ENCODE measurements at regions not wholly inside any gene's neighbourhood (a gene's known extent, or its start where the extent isn't known, plus 50 kb on each side); places are given as distances from the start of the nearest gene placed in this dataset.

GRCh38 chr3:94996743-94997142, 933.9 kb downstream of the NSUN3 start:
- DNase-seq (ENCODE audit: low read depth) = no peak
- no peak for TF ChIP-seq CTCF (IDR thresholded peaks at IDR 0.05; ENCODE audit: low read depth, low read length, missing control alignments)
- H3K4me3 ChIP-seq (ENCODE audit: low read depth, low read length) = no peak overlapping the region

GRCh38 chr3:95002438-95003046, 939.7 kb downstream of the NSUN3 start:
- no peak for DNase-seq (ENCODE audit: low read depth)
- no peak for TF ChIP-seq CTCF (IDR thresholded peaks at IDR 0.05; ENCODE audit: low read depth, low read length, missing control alignments)
- H3K4me3 ChIP-seq (ENCODE audit: low read depth, low read length) = no peak overlapping the region

DNA sequence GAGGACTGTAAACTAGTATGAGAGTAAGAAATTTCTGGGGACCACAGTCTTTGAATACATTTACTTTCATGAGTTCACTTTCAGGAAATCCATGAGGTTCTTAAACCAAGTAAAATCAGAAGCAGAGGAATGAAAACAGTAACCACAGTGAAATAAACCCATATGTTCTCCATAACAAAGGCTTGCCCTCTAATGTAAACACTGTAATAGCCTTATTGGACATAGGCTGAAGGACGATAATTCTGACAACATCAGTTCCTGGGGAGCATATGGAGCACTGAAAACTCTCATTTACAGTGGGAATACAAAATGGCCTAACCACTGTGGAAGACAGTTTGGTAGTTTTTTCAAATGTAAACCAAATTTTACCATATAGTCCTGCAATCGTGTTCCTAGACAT, 965.8 kb downstream of the NSUN3 start:
- TF ChIP-seq CTCF (IDR thresholded peaks at IDR 0.05; ENCODE audit: low read depth, low read length, missing control alignments) = no peak
- no peak overlapping the region for H3K4me3 ChIP-seq (ENCODE audit: low read depth, low read length)
- DNase-seq (ENCODE audit: low read depth) = no peak

GRCh38 chr3:95029644-95030043, 966.8 kb downstream of the NSUN3 start:
- H3K4me3 ChIP-seq (ENCODE audit: low read depth, low read length) = no peak overlapping the region
- no peak for TF ChIP-seq CTCF (IDR thresholded peaks at IDR 0.05; ENCODE audit: low read depth, low read length, missing control alignments)
- DNase-seq (ENCODE audit: low read depth) = no peak

GRCh38 chr3:95036526-95037021, 973.7 kb downstream of the NSUN3 start:
- no peak for DNase-seq (ENCODE audit: low read depth)
- no peak overlapping the region for H3K4me3 ChIP-seq (ENCODE audit: low read depth, low read length)
- TF ChIP-seq CTCF (IDR thresholded peaks at IDR 0.05; ENCODE audit: low read depth, low read length, missing control alignments) = no peak

GRCh38 chr3:95037097-95037496, 974.2 kb downstream of the NSUN3 start:
- H3K4me3 ChIP-seq (ENCODE audit: low read depth, low read length) = no peak overlapping the region
- TF ChIP-seq CTCF (IDR thresholded peaks at IDR 0.05; ENCODE audit: low read depth, low read length, missing control alignments) = no peak
- no peak for DNase-seq (ENCODE audit: low read depth)

- DNase-seq (ENCODE audit: low read depth) = no peak
- H3K4me3 ChIP-seq (ENCODE audit: low read depth, low read length) = no peak overlapping the region
- TF ChIP-seq CTCF (IDR thresholded peaks at IDR 0.05; ENCODE audit: low read depth, low read length, missing control alignments) = no peak
Observed at GRCh38 chr3:95037927-95038326, 975.1 kb downstream of the NSUN3 start.
